ENCODE measurements at regions not wholly inside any gene's neighbourhood (a gene's known extent, or its start where the extent isn't known, plus 50 kb on each side); places are given as distances from the start of the nearest gene placed in this dataset.

DNA sequence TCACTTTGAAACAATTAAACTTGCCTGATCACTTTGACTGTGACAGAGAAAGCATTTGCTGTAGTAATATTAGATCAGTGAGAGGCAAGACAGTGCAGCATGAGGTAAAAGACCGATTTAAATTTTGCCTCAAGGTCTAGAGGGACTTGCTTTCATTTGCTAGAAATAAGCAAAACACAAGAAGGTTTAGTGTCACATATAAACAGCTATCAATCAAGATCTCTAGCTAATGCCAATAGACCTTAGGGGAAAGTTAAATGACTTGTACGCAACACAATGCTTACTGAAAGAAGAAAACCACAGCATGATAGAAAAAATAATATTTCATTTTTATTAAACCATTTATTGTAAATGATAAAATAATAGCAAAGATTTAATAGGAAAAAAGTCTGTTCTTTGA is 113.5 kb downstream of the DSC3 start:
- no peak for TF ChIP-seq POLR2A (IDR thresholded peaks at IDR 0.05; ENCODE audit: low read length)
- TF ChIP-seq GATA1 (IDR thresholded peaks at IDR 0.05; ENCODE audit: low read depth, low read length), result no peak

Measured in erythroblast (primary cell).